GM12891 (cell line): ENCODE measurements at regions not wholly inside any gene's neighbourhood (a gene's known extent, or its start where the extent isn't known, plus 50 kb on each side); places are given as distances from the start of the nearest gene placed in this dataset.

ENCODE experiments used
- POLR2A ChIP-seq: IDR thresholded peaks from 2 replicates; pipeline ENCODE4 v1.6.1; 2011; ENCODE audit warnings: low read depth, low read length, control low read depth
- POLR2AphosphoS5 ChIP-seq: IDR thresholded peaks from 2 replicates; pipeline ENCODE4 v1.6.1; 2011; ENCODE audit warnings: low read depth, low read length, control low read depth
- TAF1 ChIP-seq: IDR thresholded peaks from 2 replicates; pipeline ENCODE4 v1.6.1; 2011; ENCODE audit warnings: low read depth, low read length, control low read depth

GRCh38 chr20:17794400-17794799 is 94.6 kb downstream of the BANF2 start:
- no peak for TF ChIP-seq POLR2A
- no peak for TF ChIP-seq POLR2AphosphoS5
- TF ChIP-seq TAF1, result no peak
